ENCODE measurements at regions not wholly inside any gene's neighbourhood (a gene's known extent, or its start where the extent isn't known, plus 50 kb on each side); places are given as distances from the start of the nearest gene placed in this dataset.

DNA sequence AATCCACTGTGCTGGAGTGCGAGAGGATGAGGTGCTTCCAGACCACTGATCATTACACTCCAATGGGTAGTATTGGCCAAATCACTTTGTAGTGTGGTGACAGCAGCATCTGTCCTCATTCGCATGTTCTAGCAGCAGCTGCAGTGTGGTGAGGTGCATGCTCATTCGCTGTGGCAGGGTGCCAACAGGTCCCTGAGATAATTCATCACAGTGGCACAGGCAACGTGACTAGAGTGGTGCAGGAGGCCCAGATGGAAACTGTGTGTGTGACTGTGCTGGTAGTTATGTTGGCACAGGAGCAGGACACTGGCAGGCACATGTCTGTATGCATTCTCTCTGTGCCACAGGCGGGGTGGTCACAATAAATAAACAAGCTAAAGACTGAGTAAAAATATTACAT is 329.5 kb upstream of the SYT4 start:
- no peak overlapping the region for H3K4me3 ChIP-seq (ENCODE audit: low read length in 3 of 3)
- H3K36me3 ChIP-seq (ENCODE audit: control insufficient read depth in 3 of 3, insufficient read depth in 3 of 3, low read length in 3 of 3) = no peaks in the 10 kb centered on the region
- H3K27ac ChIP-seq (ENCODE audit: low read depth, low read length) = no peak overlapping the region
- H3K27me3 ChIP-seq (ENCODE audit: control insufficient read depth in 3 of 3, insufficient read depth in 3 of 3, low read length in 3 of 3) = no peaks in the 10 kb centered on the region
- no peak overlapping the region for H3K9ac ChIP-seq (ENCODE audit: low read depth in 1 of 3, low read length in 3 of 3)
- H3K4me1 ChIP-seq (ENCODE audit: control insufficient read depth in 3 of 3, insufficient read depth in 3 of 3, low read length in 3 of 3) = no peaks in the 10 kb centered on the region
- H3K9me3 ChIP-seq (ENCODE audit: control insufficient read depth in 3 of 3, low read length in 3 of 3) = peaks cover 0 to 3% (median 2%) of the 10 kb centered on the region in 3 donors

DNA sequence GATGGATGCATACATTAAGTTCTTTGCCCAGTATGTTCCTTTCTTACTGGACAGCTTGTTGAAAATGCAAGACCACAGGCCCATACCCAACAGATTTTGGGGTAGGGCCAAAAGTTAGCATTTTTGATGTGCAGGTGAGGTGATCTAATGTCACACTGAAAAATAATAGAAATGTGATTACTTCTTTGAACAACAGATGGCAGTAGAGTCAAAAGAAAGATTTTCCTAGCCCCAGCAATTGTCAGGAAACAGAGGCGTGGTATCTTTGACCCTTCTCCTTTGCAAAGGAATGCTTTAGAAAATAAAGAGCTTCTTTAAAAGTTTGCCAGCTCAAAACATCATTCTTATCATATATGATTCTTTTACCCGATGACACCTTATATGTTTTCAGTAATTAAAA is 343.6 kb upstream of the SYT4 start:
- H3K27me3 ChIP-seq (ENCODE audit: control insufficient read depth in 3 of 3, insufficient read depth in 3 of 3, low read length in 3 of 3) = no peaks in the 10 kb centered on the region
- H3K4me3 ChIP-seq (ENCODE audit: low read length in 3 of 3) = no peak overlapping the region
- no peaks in the 10 kb centered on the region for H3K4me1 ChIP-seq (ENCODE audit: control insufficient read depth in 3 of 3, insufficient read depth in 3 of 3, low read length in 3 of 3)
- no peaks in the 10 kb centered on the region for H3K9me3 ChIP-seq (ENCODE audit: control insufficient read depth in 3 of 3, low read length in 3 of 3)
- H3K9ac ChIP-seq (ENCODE audit: low read depth in 1 of 3, low read length in 3 of 3) = no peak overlapping the region
- H3K36me3 ChIP-seq (ENCODE audit: control insufficient read depth in 3 of 3, insufficient read depth in 3 of 3, low read length in 3 of 3) = no peaks in the 10 kb centered on the region
- H3K27ac ChIP-seq (ENCODE audit: low read depth, low read length) = no peak overlapping the region

DNA sequence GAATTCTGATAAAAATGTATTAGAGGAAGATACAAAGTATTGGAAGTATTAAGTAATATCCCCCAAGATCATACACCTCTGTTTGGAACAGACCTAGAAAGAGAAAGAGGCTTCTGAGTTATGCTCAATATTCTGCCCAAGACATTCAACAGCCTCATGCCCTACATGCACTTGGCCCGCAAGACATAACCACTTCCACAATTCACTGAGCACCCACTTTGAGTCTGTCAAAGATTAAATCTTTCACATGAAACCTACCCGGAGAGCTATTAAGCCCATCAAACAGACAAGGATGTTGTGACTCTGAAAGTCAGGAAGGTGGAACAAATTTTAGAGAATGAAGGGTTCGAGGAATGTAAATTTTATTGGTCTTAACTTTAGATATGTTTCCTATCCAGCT is 344.7 kb upstream of the SYT4 start:
- Histone ChIP-seq H3K4me3 (ENCODE audit: low read length in 3 of 3) (no peak overlapping the region), H3K27ac (ENCODE audit: low read depth, low read length) (no peak overlapping the region), H3K36me3 (ENCODE audit: control insufficient read depth in 3 of 3, insufficient read depth in 3 of 3, low read length in 3 of 3) (no peaks in the 10 kb centered on the region), H3K9ac (ENCODE audit: low read depth in 1 of 3, low read length in 3 of 3) (no peak overlapping the region), H3K9me3 (ENCODE audit: control insufficient read depth in 3 of 3, low read length in 3 of 3) (no peaks in the 10 kb centered on the region), H3K27me3 (ENCODE audit: control insufficient read depth in 3 of 3, insufficient read depth in 3 of 3, low read length in 3 of 3) (no peaks in the 10 kb centered on the region), H3K4me1 (ENCODE audit: control insufficient read depth in 3 of 3, insufficient read depth in 3 of 3, low read length in 3 of 3) (no peaks in the 10 kb centered on the region)

DNA sequence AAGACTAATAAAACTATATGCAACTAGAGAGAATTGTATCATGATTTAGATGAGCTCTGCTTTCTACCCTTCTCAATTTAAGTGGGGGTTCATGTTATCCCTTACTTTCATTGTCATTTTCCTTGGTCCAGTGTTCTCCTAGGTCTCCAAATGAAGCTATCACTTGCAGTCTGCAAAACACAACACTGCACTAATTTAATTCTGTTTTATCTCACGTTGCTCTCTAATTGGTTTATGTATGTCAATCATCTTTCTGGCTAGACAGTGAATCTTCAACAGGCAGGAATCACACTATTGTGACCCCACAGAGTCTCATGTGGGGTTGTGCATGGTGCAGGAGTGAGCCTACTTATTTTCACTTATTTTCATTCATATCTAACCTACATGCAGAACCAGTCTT is 348.3 kb upstream of the SYT4 start:
- H3K4me3 ChIP-seq (ENCODE audit: low read length in 3 of 3) = no peak overlapping the region
- H3K4me1 ChIP-seq (ENCODE audit: control insufficient read depth in 3 of 3, insufficient read depth in 3 of 3, low read length in 3 of 3) = no peaks in the 10 kb centered on the region
- no peaks in the 10 kb centered on the region for H3K36me3 ChIP-seq (ENCODE audit: control insufficient read depth in 3 of 3, insufficient read depth in 3 of 3, low read length in 3 of 3)
- H3K27ac ChIP-seq (ENCODE audit: low read depth, low read length) = no peak overlapping the region
- H3K9ac ChIP-seq (ENCODE audit: low read depth in 1 of 3, low read length in 3 of 3) = no peak overlapping the region
- H3K27me3 ChIP-seq (ENCODE audit: control insufficient read depth in 3 of 3, insufficient read depth in 3 of 3, low read length in 3 of 3) = no peaks in the 10 kb centered on the region
- H3K9me3 ChIP-seq (ENCODE audit: control insufficient read depth in 3 of 3, low read length in 3 of 3) = no peaks in the 10 kb centered on the region

DNA sequence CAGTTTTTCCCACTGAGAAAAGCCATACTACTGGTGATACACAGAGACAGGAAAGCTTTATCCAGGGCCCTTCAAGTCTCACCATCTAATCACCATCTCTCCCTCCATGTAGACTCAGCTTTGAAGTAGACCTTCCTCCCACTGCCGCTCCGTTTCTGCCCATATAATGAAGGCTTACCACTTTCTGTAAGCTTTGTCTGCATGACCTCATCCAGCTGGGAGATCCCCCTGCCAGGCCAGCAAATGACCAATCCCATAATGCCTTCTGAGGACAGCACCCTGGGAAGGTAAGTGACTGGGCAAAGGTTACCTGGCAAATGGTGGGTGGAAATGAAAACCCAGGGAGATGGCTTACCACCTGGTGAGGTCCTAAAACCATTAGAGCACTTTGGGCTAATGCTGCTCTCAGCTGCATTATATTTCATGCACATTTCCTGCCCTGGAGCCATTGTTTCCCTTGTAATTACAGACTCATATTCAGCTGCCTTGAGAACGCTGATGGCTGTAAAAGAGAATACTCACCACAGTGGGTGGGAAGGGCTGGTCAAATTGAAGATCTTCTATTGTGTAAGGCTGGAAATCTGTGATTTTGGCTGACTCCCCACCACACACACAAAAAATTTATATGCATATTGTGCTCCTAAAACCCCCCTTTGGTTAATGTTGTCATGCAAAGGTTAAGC is 350.7 kb upstream of the SYT4 start:
- peaks cover 0 to 2% (median 0%) of the 10 kb centered on the region in 3 donors for H3K27me3 ChIP-seq (ENCODE audit: control insufficient read depth in 3 of 3, insufficient read depth in 3 of 3, low read length in 3 of 3)
- no peak overlapping the region for H3K4me3 ChIP-seq (ENCODE audit: low read length in 3 of 3)
- H3K36me3 ChIP-seq (ENCODE audit: control insufficient read depth in 3 of 3, insufficient read depth in 3 of 3, low read length in 3 of 3) = no peaks in the 10 kb centered on the region
- H3K4me1 ChIP-seq (ENCODE audit: control insufficient read depth in 3 of 3, insufficient read depth in 3 of 3, low read length in 3 of 3) = no peaks in the 10 kb centered on the region
- H3K9me3 ChIP-seq (ENCODE audit: control insufficient read depth in 3 of 3, low read length in 3 of 3) = no peaks in the 10 kb centered on the region
- no peak overlapping the region for H3K9ac ChIP-seq (ENCODE audit: low read depth in 1 of 3, low read length in 3 of 3)
- no peak overlapping the region for H3K27ac ChIP-seq (ENCODE audit: low read depth, low read length)

DNA sequence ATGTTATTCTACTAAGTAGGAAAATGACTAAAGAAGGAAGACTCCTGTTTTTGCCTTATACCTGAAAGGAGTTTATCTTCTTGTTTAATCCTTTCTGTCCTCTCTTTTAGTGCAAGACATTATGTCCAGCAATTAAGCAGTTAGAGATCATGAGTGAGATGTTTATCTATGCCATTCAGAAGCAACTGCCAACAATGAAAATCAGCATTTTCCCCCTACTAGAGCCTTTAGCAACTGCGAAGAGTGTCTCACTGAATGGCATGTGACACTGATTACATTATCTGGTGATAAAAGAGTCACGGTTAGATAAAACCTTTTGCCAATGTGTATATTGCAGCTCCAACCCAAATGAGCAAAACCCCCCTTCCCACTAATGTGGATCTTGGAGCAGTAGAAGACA is 357.7 kb upstream of the SYT4 start:
- Histone ChIP-seq H3K9ac (ENCODE audit: low read depth in 1 of 3, low read length in 3 of 3) (no peak overlapping the region), H3K4me3 (ENCODE audit: low read length in 3 of 3) (no peak overlapping the region), H3K36me3 (ENCODE audit: control insufficient read depth in 3 of 3, insufficient read depth in 3 of 3, low read length in 3 of 3) (no peaks in the 10 kb centered on the region), H3K27ac (ENCODE audit: low read depth, low read length) (no peak overlapping the region), H3K9me3 (ENCODE audit: control insufficient read depth in 3 of 3, low read length in 3 of 3) (no peaks in the 10 kb centered on the region), H3K4me1 (ENCODE audit: control insufficient read depth in 3 of 3, insufficient read depth in 3 of 3, low read length in 3 of 3) (no peaks in the 10 kb centered on the region), H3K27me3 (ENCODE audit: control insufficient read depth in 3 of 3, insufficient read depth in 3 of 3, low read length in 3 of 3) (peaks cover 0 to 2% (median 0%) of the 10 kb centered on the region in 3 donors)

DNA sequence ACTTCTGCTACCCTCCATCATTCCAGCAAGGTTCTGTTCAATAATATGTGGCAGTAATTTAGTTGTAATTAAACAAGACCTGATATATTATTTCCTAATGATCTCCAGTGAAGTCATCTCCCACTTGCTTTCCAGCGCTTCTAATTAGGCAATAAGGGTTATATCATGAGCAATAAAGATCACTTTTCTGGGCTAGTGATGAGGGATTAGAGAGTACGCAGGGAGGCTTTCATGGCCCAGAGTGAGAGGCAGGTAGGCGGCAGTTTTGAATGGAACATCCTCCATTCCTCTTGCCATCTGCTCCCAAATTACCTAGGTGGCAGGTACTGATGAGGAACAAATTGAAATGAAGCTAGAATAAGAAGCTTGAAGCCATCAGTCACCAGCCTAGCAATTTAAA is 358.1 kb upstream of the SYT4 start:
- H3K4me1 ChIP-seq (ENCODE audit: control insufficient read depth in 3 of 3, insufficient read depth in 3 of 3, low read length in 3 of 3) = no peaks in the 10 kb centered on the region
- no peaks in the 10 kb centered on the region for H3K36me3 ChIP-seq (ENCODE audit: control insufficient read depth in 3 of 3, insufficient read depth in 3 of 3, low read length in 3 of 3)
- no peak overlapping the region for H3K27ac ChIP-seq (ENCODE audit: low read depth, low read length)
- H3K9me3 ChIP-seq (ENCODE audit: control insufficient read depth in 3 of 3, low read length in 3 of 3) = no peaks in the 10 kb centered on the region
- no peak overlapping the region for H3K4me3 ChIP-seq (ENCODE audit: low read length in 3 of 3)
- H3K27me3 ChIP-seq (ENCODE audit: control insufficient read depth in 3 of 3, insufficient read depth in 3 of 3, low read length in 3 of 3) = peaks cover 0 to 2% (median 0%) of the 10 kb centered on the region in 3 donors
- no peak overlapping the region for H3K9ac ChIP-seq (ENCODE audit: low read depth in 1 of 3, low read length in 3 of 3)

DNA sequence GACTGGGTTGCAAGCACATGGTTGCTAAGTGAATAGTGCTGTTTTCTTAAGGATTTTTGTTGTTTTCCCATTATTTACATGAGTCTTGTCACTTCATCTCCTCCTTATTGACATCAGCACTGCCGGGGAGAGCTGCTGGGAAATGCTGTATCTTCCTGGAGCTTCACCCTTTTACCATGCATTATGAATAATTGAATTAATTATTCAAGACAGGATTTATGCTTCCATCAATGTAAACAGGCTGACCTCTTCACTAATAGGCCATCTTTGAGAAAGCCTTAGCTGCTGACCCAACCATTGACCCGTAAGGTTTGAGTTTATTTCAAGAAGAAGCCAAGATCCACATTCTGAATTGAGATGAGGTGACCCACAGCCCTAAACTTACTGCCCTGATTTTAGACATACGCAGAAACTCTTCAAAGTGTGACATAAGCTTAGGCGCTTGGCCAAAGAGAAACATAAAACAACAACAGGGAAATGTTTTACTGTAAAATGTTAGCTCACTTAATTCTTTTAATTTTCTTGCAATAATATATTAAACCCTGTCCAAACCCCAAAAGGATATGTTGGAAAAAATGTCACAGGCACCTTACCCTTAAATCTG is 365.5 kb upstream of the SYT4 start:
- Histone ChIP-seq H3K27ac (ENCODE audit: low read depth, low read length) (no peak overlapping the region), H3K9me3 (ENCODE audit: control insufficient read depth in 3 of 3, low read length in 3 of 3) (no peaks in the 10 kb centered on the region), H3K4me3 (ENCODE audit: low read length in 3 of 3) (no peak overlapping the region), H3K36me3 (ENCODE audit: control insufficient read depth in 3 of 3, insufficient read depth in 3 of 3, low read length in 3 of 3) (no peaks in the 10 kb centered on the region), H3K27me3 (ENCODE audit: control insufficient read depth in 3 of 3, insufficient read depth in 3 of 3, low read length in 3 of 3) (no peaks in the 10 kb centered on the region), H3K4me1 (ENCODE audit: control insufficient read depth in 3 of 3, insufficient read depth in 3 of 3, low read length in 3 of 3) (no peaks in the 10 kb centered on the region), H3K9ac (ENCODE audit: low read depth in 1 of 3, low read length in 3 of 3) (no peak overlapping the region)

DNA sequence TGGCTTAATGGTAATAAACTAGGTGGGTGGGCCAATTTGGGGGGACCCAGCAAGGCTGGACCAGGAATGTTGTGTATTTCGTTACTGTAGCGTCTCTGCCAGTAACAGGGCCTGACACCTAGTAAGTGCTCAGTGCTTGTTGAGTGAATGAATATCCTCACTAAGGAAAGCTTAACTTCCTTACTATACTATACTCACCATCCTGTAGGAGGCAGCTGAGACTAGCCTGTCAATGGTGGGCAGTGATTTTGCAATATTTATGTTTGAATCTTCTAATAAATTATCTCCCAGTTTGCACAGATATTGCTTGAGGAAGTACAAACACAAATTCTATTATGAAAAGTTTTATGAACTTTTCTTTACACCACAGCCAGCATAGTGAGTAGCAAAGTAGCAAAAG is 370.7 kb upstream of the SYT4 start:
- no peak overlapping the region for H3K9ac ChIP-seq (ENCODE audit: low read depth in 1 of 3, low read length in 3 of 3)
- no peaks in the 10 kb centered on the region for H3K27me3 ChIP-seq (ENCODE audit: control insufficient read depth in 3 of 3, insufficient read depth in 3 of 3, low read length in 3 of 3)
- no peak overlapping the region for H3K4me3 ChIP-seq (ENCODE audit: low read length in 3 of 3)
- H3K36me3 ChIP-seq (ENCODE audit: control insufficient read depth in 3 of 3, insufficient read depth in 3 of 3, low read length in 3 of 3) = no peaks in the 10 kb centered on the region
- no peak overlapping the region for H3K27ac ChIP-seq (ENCODE audit: low read depth, low read length)
- no peaks in the 10 kb centered on the region for H3K4me1 ChIP-seq (ENCODE audit: control insufficient read depth in 3 of 3, insufficient read depth in 3 of 3, low read length in 3 of 3)
- no peaks in the 10 kb centered on the region for H3K9me3 ChIP-seq (ENCODE audit: control insufficient read depth in 3 of 3, low read length in 3 of 3)

DNA sequence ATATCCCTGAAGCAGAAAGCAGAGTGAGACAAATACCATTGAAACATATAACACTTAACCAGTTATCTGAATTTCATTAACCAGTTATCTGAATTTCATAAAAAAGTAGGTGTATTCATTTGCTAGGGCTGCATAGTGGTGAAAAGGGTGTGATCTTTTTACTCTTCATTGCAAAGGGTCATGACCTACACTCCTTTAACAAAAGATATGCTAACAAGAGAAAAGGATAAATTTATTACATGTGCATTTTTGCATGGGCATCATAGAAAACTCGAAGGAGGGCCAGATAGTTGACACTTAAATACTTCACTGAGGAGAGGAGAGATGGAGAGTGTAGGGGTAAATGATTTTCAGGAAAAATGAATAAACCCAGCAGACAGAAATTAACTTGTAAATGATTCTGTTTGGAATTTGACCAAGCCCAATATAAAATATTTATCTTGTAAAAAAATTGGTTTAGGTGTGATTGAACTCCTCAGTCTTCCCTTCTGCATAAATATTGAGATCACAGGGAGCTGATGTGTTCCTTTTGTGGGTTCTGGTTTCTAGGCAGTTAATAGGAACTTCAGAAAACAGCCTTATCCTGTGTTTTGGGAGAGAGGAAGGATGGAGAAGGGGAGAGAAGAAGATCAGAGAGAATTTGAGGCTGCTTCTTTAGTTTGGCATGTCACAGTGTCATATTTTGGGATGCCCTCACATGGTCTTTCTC is 372.5 kb upstream of the SYT4 start:
- H3K36me3 ChIP-seq (ENCODE audit: control insufficient read depth in 3 of 3, insufficient read depth in 3 of 3, low read length in 3 of 3) = no peaks in the 10 kb centered on the region
- H3K9ac ChIP-seq (ENCODE audit: low read depth in 1 of 3, low read length in 3 of 3) = no peak overlapping the region
- H3K4me1 ChIP-seq (ENCODE audit: control insufficient read depth in 3 of 3, insufficient read depth in 3 of 3, low read length in 3 of 3) = no peaks in the 10 kb centered on the region
- no peak overlapping the region for H3K27ac ChIP-seq (ENCODE audit: low read depth, low read length)
- H3K4me3 ChIP-seq (ENCODE audit: low read length in 3 of 3) = no peak overlapping the region
- H3K27me3 ChIP-seq (ENCODE audit: control insufficient read depth in 3 of 3, insufficient read depth in 3 of 3, low read length in 3 of 3) = no peaks in the 10 kb centered on the region
- H3K9me3 ChIP-seq (ENCODE audit: control insufficient read depth in 3 of 3, low read length in 3 of 3) = no peaks in the 10 kb centered on the region

Measured in skeletal muscle tissue (tissue), 3 donors.